Retinal pigment epithelial cell (primary cell): ENCODE measurements at regions not wholly inside any gene's neighbourhood (a gene's known extent, or its start where the extent isn't known, plus 50 kb on each side); places are given as distances from the start of the nearest gene placed in this dataset.

Experiments used
- DNase-seq: peaks from one replicate; pipeline ENCODE4 v3.0.0-alpha.2; 2010; ENCODE audit warnings: low read depth
- H3K4me3 ChIP-seq: 2 replicates; pipeline ENCODE4 v1.5.1; 2011; ENCODE audit warnings: mild to moderate bottlenecking, low read length, control low read depth, moderate library complexity
- TF ChIP-seq, protein P1 (sequence below): conservative IDR thresholded peaks from 2 replicates; pipeline ENCODE4 v1.5.1; 2011; ENCODE audit warnings: low read depth, low read length, control low read depth, inconsistent platforms

DNA sequence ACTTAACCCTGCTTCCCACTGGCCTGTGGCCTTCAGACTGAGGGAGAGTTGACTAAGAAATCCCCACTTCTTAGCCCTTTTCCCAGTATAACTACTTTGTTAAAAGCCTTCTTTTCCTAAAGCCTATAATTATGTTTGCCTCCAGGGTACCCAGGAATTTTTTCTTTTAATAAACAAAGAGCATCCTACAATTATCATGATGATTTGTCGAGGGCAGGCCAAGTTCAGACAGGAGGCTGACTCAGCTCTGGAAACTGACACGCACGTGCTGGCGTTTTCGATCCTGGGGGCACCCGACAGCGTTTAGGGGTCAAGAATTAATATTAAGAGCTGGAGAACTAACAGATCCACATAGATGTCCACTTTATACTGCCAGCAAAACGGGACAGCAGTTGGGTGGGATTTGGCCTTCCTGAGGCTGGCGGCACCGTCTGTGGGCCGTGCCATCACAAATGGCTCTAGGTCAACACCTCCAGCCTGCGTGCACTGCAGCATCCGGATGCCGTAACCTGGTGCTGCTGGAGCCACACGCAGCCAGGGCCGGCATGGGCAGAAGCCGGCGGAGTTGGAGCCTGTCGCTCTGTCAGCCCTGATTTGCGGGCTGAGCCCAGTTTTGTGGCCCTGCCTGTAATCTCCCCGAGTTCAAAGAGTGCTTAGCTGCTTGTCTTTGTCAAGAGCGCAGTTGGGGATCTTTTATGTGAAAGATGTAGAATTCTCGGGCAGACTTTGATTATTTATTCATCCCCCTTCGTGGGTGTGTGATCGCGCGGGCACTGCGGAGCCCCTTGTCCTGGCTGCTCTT, 191.0 kb downstream of the GLI2 start:
- no peak for DNase-seq
- TF ChIP-seq, protein P1, sequence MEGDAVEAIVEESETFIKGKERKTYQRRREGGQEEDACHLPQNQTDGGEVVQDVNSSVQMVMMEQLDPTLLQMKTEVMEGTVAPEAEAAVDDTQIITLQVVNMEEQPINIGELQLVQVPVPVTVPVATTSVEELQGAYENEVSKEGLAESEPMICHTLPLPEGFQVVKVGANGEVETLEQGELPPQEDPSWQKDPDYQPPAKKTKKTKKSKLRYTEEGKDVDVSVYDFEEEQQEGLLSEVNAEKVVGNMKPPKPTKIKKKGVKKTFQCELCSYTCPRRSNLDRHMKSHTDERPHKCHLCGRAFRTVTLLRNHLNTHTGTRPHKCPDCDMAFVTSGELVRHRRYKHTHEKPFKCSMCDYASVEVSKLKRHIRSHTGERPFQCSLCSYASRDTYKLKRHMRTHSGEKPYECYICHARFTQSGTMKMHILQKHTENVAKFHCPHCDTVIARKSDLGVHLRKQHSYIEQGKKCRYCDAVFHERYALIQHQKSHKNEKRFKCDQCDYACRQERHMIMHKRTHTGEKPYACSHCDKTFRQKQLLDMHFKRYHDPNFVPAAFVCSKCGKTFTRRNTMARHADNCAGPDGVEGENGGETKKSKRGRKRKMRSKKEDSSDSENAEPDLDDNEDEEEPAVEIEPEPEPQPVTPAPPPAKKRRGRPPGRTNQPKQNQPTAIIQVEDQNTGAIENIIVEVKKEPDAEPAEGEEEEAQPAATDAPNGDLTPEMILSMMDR = no peak

DNA sequence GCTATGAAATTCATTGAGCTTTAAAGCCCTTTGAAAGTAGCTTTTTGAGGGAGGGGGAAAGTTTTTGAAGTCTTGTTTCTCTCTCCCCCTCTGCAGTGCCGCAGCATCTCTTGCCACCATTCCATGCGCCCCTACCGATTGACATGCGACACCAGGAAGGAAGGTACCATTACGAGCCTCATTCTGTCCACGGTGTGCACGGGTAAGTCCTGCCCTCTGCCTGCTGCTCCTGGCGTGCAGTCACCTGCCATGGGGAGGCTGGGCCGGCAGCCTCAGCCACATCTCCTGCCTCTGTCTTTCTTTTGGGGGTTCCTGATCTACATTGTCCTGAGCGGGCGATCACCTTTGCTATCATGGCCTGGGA, 191.6 kb downstream of the GLI2 start:
- TF ChIP-seq, protein P1 = no peak
- no peak overlapping the region for H3K4me3 ChIP-seq
- no peak for DNase-seq

More for the DNA sequence above, 191.0 kb downstream of the GLI2 start:
- H3K4me3 ChIP-seq = no peak overlapping the region

DNA sequence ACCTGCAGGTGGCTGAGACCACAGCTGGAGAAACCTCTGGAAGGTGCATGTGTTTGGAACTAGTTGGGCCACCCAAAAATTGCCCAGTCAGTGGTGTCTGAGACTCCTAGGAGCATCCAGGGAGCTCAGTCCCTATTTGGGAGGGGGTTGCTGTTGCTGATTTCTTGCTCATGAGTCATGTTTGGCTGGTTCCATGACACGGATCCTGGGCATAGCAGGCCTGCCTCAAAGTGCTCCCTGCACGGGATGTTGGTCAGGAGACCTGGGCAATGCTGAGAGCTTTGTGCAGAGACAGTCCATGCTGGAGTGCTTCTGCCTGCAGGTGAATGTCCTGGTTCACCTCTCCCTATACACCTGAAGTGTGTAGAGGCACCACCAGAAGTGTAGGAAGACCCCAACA, 194.2 kb downstream of the GLI2 start:
- no peak for DNase-seq
- TF ChIP-seq, protein P1 = no peak
- no peak overlapping the region for H3K4me3 ChIP-seq

DNA sequence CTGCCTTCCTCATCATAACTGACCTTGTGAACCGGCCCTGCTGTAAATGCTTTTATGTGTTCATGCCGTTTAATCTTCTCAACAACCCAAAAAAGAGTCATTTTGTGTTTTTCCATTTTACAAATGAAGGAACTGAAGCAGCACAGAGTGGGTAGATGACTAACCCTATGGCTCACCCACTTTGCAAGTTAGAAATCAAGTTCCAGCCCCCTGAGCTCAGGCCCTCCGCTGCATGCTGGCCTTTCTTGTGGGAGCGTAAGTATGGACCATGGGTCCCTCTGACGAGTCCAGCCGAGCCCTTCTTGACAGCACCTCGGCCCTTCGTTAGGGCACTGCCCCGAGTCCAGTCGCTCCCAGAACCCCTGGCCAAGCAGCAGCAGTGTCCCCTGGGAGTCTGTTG, 194.6 kb downstream of the GLI2 start:
- no peak for DNase-seq
- TF ChIP-seq, protein P1 = no peak
- H3K4me3 ChIP-seq = no peak overlapping the region

DNA sequence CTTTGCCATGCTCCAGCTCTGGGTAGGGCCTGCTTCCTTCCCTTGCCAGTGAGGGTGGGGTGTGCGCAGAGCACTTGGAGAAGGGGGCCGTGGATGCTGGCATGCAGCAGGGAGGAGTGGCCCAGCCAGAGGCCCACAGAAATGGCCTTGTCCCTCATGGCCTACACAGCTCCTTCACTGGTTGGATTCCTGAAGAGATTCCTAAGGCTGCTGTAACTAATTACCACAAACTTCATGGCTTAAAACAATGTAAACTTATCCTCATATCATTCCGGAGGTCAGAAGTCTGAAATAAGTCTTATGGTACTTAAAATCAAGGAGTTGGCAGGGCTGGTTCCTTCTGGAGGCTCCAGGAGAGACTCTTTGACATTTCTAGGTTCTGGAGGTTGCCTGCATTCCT, 195.2 kb downstream of the GLI2 start:
- TF ChIP-seq, protein P1 = no peak
- no peak overlapping the region for H3K4me3 ChIP-seq

DNA sequence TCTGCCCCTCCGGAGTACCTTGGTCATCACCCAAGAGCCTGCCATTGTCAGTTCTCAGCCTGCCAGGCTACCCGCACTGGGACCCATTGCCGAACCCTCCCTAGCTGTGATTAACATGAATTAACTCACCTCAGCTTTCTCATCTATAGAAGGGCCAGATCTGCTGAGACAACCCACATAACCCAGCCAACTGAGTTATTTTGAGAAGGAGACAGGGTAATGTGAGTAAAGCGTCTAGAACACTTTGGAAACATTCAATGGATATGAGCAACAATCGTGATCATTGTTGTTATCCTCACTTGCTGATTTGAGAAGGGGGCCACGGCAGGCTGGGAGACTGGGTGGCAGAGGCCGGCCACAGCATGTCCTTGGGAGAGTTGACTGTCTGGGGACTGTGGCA, 196.8 kb downstream of the GLI2 start:
- no peak for DNase-seq
- H3K4me3 ChIP-seq = no peak overlapping the region
- TF ChIP-seq, protein P1 = no peak

More for the DNA sequence above, 195.2 kb downstream of the GLI2 start:
- no peak for DNase-seq

DNA sequence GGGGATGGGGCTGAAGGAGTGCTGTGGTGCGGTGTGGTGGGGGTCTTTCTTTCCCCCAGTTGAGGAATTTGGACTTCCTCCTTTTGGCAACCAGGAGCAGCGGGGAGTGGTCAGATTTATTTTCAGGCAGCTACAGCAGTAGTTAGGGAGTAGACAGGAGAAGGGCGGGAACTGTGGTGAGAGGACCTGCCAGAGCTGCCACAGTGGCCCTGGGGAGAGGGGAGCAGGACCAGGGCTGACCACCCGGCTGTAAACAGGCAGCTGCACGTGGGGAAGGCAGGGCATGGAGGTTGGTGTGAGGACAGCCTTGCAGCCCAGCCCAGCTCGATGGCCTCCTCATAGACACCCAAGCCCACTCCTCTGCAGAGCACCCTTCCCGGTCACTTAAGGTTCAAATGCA, 197.2 kb downstream of the GLI2 start:
- DNase-seq = no peak
- TF ChIP-seq, protein P1 = no peak

More for the DNA sequence above, 197.2 kb downstream of the GLI2 start:
- no peak overlapping the region for H3K4me3 ChIP-seq
